NCI-H446 (cell line): ENCODE measurements at regions not wholly inside any gene's neighbourhood (a gene's known extent, or its start where the extent isn't known, plus 50 kb on each side); places are given as distances from the start of the nearest gene placed in this dataset.
"Not testable (repeated sequence)": the region's sequence is repeated elsewhere in the genome, so short reads cannot be mapped to it uniquely, and the experiment has no call there.

Experiments
- DNase-seq, 2 experiments: peaks; one replicate each; lab custom pipeline; 2025; lab: John Stamatoyannopoulos, UW

DNA sequence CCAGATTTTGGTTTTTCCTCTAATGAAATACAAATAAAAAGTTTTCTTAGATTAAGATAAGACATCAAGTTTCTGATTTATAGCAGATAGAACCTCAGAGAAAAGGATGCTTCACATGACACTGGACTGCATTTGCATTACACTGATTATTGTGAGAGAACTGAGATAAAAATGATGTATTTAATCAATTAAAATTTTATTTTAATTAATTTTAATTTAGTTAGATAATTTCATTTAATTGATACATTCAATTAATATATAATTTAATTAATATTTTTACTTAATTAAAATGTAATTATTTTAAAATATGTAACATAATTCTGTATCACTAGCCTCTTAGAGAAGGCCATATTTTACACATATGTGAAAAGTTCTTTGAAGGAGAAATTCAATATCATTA is 759.4 kb downstream of the TTLL7 start:
- not testable (repeated sequence) for DNase-seq

DNA sequence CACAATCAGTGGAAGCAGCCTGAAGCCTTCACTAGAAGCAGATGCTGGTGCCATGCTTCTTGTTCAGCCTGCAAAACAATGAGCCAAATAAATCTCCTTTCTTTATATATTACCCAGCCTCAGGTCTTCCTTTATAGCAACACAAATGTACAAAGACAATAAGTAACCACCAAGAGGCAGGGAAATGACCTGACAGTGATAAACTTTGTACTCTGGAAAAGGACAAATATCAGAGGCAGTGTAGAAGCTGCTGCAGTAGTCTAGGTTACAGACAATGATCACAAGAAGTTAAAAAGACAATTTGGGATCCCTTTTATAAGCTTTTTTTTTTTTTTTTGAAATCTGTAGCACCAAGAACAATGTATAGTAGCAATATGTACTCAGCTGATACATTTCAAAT is 760.3 kb downstream of the TTLL7 start:
- DNase-seq: not testable (repeated sequence)

DNA sequence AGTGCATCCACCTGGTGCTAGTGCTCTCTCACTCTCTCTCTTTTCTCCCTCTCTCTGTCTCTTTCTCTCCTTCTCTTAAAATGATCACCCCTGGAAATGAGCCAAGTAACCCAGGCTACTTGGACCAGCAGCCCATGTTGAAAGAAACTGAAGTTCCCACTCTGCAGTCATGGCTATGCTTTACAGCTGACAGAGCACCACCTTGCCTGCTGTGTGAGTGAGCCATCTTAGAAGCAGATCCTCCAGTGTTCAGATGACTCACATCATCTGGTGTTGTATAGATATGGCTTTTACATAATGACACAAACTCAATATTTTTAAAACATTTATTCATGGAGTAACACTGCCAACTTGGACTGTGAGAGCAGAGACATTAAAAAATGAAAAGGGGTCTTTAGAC is 779.1 kb downstream of the TTLL7 start:
- peak in 1 of 2 experiments; percentile 14 for DNase-seq

DNA sequence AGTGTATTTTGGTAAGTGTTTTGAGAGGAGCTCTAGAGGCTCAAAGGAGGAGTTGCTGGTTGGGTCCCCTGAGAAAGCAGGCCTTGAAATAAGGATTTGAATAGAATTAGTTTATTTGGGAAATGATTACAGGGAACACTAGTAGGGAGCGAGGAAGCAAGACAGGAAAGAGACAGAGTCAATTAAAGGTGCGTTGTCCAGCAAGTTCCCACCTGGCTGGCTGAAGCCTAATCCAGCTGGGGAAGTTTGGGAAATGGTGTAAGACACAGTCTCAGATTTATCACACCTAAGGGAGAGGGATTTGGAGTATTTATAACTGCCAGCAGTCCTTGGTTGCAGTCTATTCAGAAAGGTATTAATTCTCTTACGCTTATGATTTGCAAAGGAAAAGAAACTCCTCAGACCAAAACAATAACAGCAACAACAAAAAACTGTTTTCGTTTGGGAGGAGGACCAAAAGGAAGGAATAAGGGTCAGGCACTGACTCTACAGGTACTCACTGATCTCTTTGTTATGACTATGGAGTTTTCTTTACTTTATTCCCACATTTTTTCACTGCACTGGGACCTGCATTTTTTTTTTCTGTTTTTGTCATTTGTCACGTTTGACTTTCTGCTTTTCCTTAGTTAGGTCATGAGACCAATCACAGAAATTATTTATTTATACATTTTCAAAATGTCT is 780.8 kb downstream of the TTLL7 start:
- DNase-seq: not testable (repeated sequence)

DNA sequence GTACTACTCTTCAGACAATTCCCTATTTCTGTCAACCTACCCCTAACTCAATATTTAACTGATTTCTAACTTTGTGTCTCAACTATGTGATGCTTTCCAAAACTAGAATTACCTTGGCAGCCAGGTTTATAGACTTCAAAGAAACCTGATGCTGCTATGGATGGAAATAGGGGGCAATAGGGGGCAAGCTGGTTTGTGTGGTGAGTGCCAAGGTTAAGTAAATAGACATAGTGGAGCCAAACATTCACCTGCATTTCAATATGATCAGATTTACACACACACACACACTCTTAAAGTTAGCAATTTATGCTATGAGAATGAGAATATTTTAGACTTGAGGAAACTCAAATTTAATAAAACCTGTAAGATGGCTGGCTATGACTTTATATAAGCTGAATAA is 784.6 kb downstream of the TTLL7 start:
- not testable (repeated sequence) for DNase-seq

GRCh38 chr1:83213648-83214047 is 785.3 kb downstream of the TTLL7 start:
- DNase-seq: not testable (repeated sequence)

DNA sequence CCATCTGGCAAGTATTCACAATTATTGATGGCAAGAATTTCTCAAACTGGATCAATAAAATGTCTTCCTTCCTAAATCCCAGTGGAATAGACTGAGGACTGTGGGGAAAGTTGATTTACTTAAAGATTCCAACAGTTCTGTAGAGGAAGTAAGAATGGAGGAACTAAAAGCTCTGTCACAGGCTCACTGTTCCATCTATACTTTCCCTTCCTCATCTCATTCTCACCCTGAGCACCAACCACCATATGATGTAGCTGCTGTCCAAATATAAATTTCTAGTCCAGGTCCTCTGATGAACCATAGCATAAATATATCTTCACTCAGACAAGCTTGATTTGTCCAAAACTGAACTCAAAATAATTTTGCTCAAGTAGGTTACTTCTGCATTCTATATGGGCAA is 786.9 kb downstream of the TTLL7 start:
- not testable (repeated sequence) for DNase-seq

- not testable (repeated sequence) for DNase-seq
Measured at GRCh38 chr1:83208540-83208939, 790.4 kb downstream of the TTLL7 start.

GRCh38 chr1:83194610-83195009 is 804.3 kb downstream of the TTLL7 start:
- not testable (repeated sequence) for DNase-seq

- not testable (repeated sequence) for DNase-seq
Measured at GRCh38 chr1:83182033-83182728, 816.8 kb downstream of the TTLL7 start.

GRCh38 chr1:83180621-83181020 is 818.3 kb downstream of the TTLL7 start:
- DNase-seq: not testable (repeated sequence)

DNA sequence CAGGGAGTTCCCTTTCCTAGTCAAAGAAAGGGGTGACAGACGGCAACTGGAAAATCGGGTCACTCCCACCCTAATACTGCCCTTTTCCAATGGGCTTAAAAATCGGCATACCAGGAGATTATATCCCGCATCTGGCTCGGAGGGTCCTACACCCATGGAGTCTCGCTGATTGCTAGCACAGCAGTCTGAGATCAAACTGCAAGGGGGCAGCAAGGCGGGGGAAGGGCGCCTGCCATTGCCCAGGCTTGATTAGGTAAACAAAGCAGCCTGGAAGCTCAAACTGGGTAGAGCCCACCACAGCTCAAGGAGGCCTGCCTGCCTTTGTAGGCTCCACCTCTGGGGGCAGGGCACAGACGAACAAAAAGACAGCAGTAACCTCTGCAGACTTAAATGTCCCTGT is 831.3 kb downstream of the TTLL7 start:
- DNase-seq: not testable (repeated sequence)

- peak in 1 of 2 experiments; percentile 1 for DNase-seq
Measured at GRCh38 chr1:83163879-83164475, 835.0 kb downstream of the TTLL7 start.

- not testable (repeated sequence) for DNase-seq
Measured at GRCh38 chr1:83158924-83159323, 840.0 kb downstream of the TTLL7 start.

GRCh38 chr1:83154306-83154705 is 844.6 kb downstream of the TTLL7 start:
- not testable (repeated sequence) for DNase-seq

DNA sequence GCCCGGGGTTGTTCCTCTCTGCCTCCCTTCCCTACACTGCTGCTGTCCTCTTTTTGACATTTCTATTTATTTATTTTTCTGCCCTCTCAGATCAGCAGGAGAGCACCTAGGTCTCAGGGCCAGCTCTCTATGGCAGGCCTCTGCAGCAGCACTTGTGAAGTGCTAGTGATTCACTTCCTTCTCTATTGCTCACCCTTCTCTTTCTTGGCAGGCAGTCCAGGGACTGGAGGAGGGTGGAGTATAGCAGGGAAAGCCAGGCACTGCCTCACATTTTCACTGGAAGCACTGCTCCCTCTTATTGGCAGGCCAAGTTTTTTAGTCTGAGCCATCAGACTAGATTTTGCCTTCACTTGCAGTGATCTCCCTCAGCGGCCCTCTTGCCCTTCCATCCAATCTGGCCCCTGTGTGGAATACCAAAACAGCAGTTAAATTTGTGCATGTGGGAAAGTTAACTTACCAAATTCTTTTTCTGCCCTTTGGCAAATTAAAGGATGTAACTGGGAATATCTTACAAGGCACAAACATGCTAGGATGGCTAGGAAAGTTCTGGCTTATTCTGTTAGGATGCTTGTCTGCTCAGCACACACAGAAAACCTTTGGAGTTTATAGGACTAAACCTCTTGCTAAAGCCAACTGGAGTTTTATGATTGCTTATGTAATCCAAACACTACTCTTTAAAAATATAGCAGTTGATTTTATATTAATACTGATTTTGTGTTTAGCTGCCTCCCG is 847.6 kb downstream of the TTLL7 start:
- peak; percentile 54 to 81 for DNase-seq

DNA sequence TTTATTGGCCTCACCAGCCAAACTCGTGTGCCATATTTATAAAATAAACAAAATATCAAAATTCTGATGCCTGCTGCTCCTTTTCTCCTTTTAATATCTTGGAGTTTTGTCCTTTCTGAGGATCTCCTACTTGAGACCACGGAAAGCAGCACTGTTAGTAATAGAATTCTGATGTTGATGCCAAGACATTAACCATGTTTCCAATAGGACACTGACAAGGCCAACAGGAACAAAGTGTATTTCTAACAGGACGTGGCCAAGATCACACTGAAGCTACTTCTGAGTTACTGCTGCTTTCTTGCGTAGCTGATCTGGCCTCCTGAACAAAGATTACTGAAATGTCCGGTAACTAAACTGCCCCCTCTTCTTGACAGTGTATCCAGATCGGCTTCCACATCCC is 848.5 kb downstream of the TTLL7 start:
- not testable (repeated sequence) for DNase-seq

DNA sequence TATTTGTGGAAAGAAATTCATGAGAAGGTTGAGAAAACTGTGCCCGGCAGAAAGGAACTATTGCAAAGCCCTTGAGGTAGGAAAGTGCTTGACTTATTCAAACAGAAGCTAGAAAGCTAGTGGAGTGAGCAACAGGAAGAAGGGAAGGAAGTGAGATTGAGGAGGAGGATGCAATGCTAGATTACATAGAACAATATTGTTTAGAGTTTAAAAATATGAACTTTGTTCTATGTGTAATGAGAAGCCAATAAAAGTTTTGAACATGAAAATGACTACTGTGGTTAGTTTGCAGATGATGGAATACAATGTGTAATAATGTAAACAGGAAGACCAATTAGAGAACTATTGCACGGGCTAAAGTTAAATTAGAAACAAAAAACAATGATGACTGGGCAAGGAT is 853.1 kb downstream of the TTLL7 start:
- DNase-seq: not testable (repeated sequence)

DNA sequence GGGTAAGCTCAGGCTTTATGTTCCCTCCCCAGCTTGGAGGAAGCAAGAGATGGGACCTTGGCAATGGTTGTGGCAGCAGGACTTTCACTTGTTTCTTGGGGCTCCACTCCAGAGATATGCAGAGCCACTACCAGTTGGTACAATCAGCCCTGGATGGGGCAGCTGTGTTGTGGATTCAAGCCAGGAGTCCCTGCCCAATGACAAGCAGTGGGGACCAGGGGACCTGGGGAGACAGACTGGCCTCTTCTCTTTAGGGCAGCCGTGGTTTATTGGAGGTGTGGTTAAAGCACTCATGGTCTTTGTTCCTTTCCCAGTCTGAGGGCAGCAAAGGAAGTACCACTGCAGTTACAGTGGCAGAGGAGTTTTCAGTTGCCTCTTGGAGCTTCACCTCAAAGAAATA is 856.1 kb downstream of the TTLL7 start:
- DNase-seq: not testable (repeated sequence)

- DNase-seq: not testable (repeated sequence)
Measured at GRCh38 chr1:83135524-83136157, 863.3 kb downstream of the TTLL7 start.

- DNase-seq: not testable (repeated sequence)
Measured at GRCh38 chr1:83134322-83135014, 864.5 kb downstream of the TTLL7 start.
